Karpas-422 (cell line): ENCODE measurements at regions not wholly inside any gene's neighbourhood (a gene's known extent, or its start where the extent isn't known, plus 50 kb on each side); places are given as distances from the start of the nearest gene placed in this dataset.

Experiments used
- DNase-seq: peaks from one replicate; pipeline ENCODE4 v3.0.0-alpha.2; 2015
- H2AFZ ChIP-seq: fragments of 200-600 bp; sonication (generic); 2 replicates; pipeline ENCODE4 v1.6.1; 2014; ENCODE audit warnings: antibody characterized with exemption, low read length, mixed read lengths
- H3K27ac ChIP-seq: fragments of 200-600 bp; sonication (generic); 2 replicates; pipeline ENCODE4 v1.5.1; 2014; ENCODE audit warnings: mild to moderate bottlenecking, low read length, moderate library complexity
- H3K27me3 ChIP-seq: fragments of 200-600 bp; sonication (generic); 2 replicates; pipeline ENCODE4 v1.6.1; 2014; ENCODE audit warnings: low read length, mixed read lengths
- H3K36me3 ChIP-seq: fragments of 200-600 bp; sonication (generic); 2 replicates; pipeline ENCODE4 v1.6.1; 2014; ENCODE audit warnings: low read length, mixed read lengths; ENCODE audit not compliant: insufficient read depth
- H3K4me1 ChIP-seq: fragments of 200-600 bp; sonication (generic); 2 replicates; pipeline ENCODE4 v1.6.1; 2014; ENCODE audit warnings: mild to moderate bottlenecking, low read length, mixed read lengths
- H3K4me2 ChIP-seq: fragments of 200-600 bp; sonication (generic); 2 replicates; pipeline ENCODE4 v1.6.1; 2014; ENCODE audit warnings: low read length, low read depth, mild to moderate bottlenecking; ENCODE audit not compliant: poor library complexity, severe bottlenecking
- H3K4me3 ChIP-seq: fragments of 200-600 bp; sonication (generic); 2 replicates; pipeline ENCODE4 v1.5.1; 2014; ENCODE audit warnings: mild to moderate bottlenecking, antibody characterized with exemption, low read length, mixed read lengths
- H3K79me2 ChIP-seq: fragments of 200-600 bp; sonication (generic); 2 replicates; pipeline ENCODE4 v1.6.1; 2014; ENCODE audit warnings: mild to moderate bottlenecking, low read length, mixed read lengths
- H3K9ac ChIP-seq: fragments of 200-600 bp; sonication (generic); 2 replicates; pipeline ENCODE4 v1.6.0; 2014; ENCODE audit warnings: low read length
- H3K9me2 ChIP-seq: fragments of 200-600 bp; sonication (generic), shearing (Covaris generic); replicated peaks from 2 replicates; pipeline ENCODE4 v1.6.0; 2014; ENCODE audit warnings: mild to moderate bottlenecking, low read length, moderate library complexity; ENCODE audit not compliant: insufficient read depth
- H3K9me3 ChIP-seq: fragments of 300-700, 200-600 bp; sonication (generic); 2 replicates; pipeline ENCODE4 v1.6.1; 2014; ENCODE audit warnings: low read length, mixed read lengths
- H4K20me1 ChIP-seq: fragments of 200-600 bp; sonication (generic); 2 replicates; pipeline ENCODE4 v1.6.1; 2014; ENCODE audit warnings: mild to moderate bottlenecking, antibody characterized with exemption, low read length, low read depth; ENCODE audit not compliant: insufficient read depth

DNA sequence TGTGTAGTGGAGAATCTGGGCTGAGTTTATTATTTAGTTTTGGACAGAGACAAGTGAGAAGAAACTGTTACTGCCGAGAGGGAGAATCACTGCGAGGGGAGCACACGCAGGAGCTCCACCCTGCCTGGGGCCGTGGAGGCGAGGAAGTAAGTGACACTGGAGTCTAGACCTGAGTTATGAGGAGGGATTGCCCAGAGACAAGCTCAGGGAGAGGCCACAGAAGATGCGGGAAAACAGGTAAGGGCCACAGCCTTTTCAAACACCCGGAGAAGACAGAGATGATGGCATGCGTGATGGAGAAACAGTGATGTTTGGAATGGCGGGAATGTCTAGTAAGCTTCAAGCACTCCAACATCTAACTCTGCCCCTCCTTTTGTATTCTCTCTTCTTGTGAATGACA, 84.1 kb downstream of the TNFSF11 start:
- H3K27me3 ChIP-seq, result no peaks in the 10 kb centered on the region; the same call in 1 of the 2 replicates
- H3K9me2 ChIP-seq, result no peaks in the 10 kb centered on the region
- DNase-seq, result no peak
- no peak overlapping the region for H3K9ac ChIP-seq
- H3K27ac ChIP-seq, result no peak overlapping the region
- H3K79me2 ChIP-seq, result no peaks in the 10 kb centered on the region
- no peak overlapping the region for H2AFZ ChIP-seq
- no peaks in the 10 kb centered on the region for H3K9me3 ChIP-seq
- H3K4me3 ChIP-seq, result no peak overlapping the region
- peaks cover 11% of the 10 kb centered on the region for H3K4me1 ChIP-seq
- H4K20me1 ChIP-seq, result no peaks in the 10 kb centered on the region
- no peak overlapping the region for H3K4me2 ChIP-seq
- H3K36me3 ChIP-seq, result no peaks in the 10 kb centered on the region

DNA sequence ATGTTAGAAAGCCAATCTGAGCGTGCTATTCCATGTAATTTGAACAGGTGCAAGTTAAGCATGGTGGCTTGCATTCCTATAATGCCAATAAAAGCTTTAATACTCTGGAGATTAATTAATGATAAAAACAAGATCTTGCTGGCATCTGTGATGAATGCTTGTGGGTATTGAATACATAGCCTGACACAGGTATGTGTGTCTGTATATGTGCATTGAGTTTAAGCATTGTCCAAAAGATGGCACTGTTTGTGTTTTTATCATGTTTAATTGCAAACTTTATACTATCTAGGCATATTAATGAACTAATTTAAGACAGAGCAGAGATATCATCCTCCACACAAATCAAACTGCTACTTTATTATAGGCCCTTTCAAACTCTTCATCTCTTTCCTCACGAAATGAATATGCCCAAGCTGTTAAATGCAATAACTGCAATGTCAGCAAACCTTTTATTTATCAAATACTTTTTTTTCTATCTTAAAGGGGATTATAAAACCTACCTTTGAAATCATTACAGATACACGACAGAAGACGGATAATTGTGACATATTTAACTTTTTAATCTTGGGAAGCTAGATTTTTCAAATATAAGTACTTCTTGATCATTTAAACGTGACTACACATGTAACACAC, 86.5 kb downstream of the TNFSF11 start:
- H4K20me1 ChIP-seq, result no peaks in the 10 kb centered on the region
- H3K4me1 ChIP-seq, result no peaks in the 10 kb centered on the region
- no peaks in the 10 kb centered on the region; the same call in 1 of the 2 replicates for H3K27me3 ChIP-seq
- no peak overlapping the region for H3K27ac ChIP-seq
- no peak overlapping the region for H3K4me3 ChIP-seq
- no peak overlapping the region for H2AFZ ChIP-seq
- H3K36me3 ChIP-seq, result no peaks in the 10 kb centered on the region
- H3K79me2 ChIP-seq, result no peaks in the 10 kb centered on the region
- H3K9me2 ChIP-seq, result no peaks in the 10 kb centered on the region
- H3K9ac ChIP-seq, result no peak overlapping the region
- no peak overlapping the region for H3K4me2 ChIP-seq
- peak; percentile 36 for DNase-seq
- no peaks in the 10 kb centered on the region for H3K9me3 ChIP-seq

DNA sequence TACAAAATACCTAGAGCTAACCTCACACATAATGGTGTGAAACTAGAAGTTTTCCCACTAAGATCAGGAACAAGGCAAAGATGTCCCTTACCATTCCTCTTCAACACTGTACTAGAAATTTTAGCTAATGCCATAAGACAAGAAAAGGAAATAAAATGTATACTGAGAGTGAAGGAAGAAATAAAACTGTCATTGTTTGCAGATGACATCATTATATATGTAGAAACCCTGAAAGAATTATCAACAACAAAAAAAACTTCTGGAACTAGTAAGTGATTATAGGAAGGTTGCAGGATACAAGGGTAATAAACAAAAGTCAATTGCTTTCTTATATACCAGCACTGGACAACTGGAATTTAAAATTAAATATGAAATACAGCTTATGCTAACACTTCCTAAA, 93.7 kb downstream of the TNFSF11 start:
- H3K9me3 ChIP-seq, result no peaks in the 10 kb centered on the region
- H3K4me1 ChIP-seq, result no peaks in the 10 kb centered on the region
- no peak for DNase-seq
- no peak overlapping the region for H3K4me3 ChIP-seq
- no peak overlapping the region for H3K9ac ChIP-seq
- no peak overlapping the region for H3K27ac ChIP-seq
- no peak overlapping the region for H2AFZ ChIP-seq
- H3K4me2 ChIP-seq, result no peak overlapping the region
- H3K9me2 ChIP-seq, result no peaks in the 10 kb centered on the region; the same call in 1 of the 2 replicates
- no peaks in the 10 kb centered on the region for H4K20me1 ChIP-seq
- H3K79me2 ChIP-seq, result no peaks in the 10 kb centered on the region
- no peaks in the 10 kb centered on the region for H3K27me3 ChIP-seq
- H3K36me3 ChIP-seq, result no peaks in the 10 kb centered on the region

DNA sequence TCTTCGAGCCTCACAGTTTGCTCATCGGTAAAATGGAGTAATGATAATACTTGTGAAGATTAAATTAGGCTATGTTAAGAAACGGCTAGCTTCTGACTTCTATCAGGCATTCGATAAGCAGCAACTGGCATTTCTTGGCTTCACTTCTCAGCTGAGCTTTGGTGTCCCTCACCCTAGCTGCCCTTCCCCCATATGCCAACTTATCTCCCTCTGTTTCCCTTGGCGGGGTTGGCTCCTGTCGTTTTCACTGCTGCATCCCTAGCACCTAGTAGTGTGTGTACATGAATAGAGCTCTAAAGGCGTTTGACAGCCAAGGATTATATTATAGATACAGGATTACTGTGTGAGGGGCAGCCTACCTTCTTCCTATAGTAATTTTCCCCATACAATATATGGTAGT, 97.5 kb downstream of the TNFSF11 start:
- Histone ChIP-seq H4K20me1 (no peaks in the 10 kb centered on the region), H2AFZ (no peak overlapping the region), H3K79me2 (no peaks in the 10 kb centered on the region), H3K4me2 (no peak overlapping the region), H3K4me1 (no peaks in the 10 kb centered on the region), H3K9ac (no peak overlapping the region), H3K36me3 (no peaks in the 10 kb centered on the region), H3K4me3 (no peak overlapping the region), H3K27me3 (no peaks in the 10 kb centered on the region), H3K27ac (no peak overlapping the region), H3K9me3 (no peaks in the 10 kb centered on the region), H3K9me2 (no peaks in the 10 kb centered on the region; the same call in 1 of the 2 replicates)
- DNase-seq, result peak; percentile 17

DNA sequence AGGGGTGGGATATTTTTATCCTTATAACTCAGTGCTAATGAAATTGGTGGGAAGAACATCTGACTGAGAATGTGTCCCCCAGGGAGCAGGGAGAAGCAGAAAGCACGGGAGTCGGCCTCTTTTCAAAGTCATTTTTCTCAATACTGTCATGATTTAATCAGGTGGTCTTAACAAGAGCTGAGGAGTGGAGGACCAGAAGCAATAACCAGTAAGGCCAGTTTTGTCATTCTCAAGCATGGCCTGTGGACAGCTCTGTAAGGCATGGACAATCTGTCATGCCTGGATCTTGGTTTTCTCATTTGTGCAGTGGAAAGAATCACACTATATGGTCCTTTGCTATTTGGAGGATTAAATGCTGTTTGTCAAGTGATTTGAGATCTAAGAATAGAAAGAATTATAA, 99.7 kb downstream of the TNFSF11 start:
- Histone ChIP-seq H3K4me1 (no peaks in the 10 kb centered on the region), H3K36me3 (no peaks in the 10 kb centered on the region), H3K27ac (no peak overlapping the region), H3K9ac (no peak overlapping the region), H4K20me1 (no peaks in the 10 kb centered on the region), H3K9me2 (no peaks in the 10 kb centered on the region; the same call in 1 of the 2 replicates), H3K27me3 (no peaks in the 10 kb centered on the region), H3K4me3 (no peak overlapping the region), H2AFZ (no peak overlapping the region), H3K79me2 (no peaks in the 10 kb centered on the region), H3K9me3 (no peaks in the 10 kb centered on the region), H3K4me2 (no peak overlapping the region)
- no peak for DNase-seq

DNA sequence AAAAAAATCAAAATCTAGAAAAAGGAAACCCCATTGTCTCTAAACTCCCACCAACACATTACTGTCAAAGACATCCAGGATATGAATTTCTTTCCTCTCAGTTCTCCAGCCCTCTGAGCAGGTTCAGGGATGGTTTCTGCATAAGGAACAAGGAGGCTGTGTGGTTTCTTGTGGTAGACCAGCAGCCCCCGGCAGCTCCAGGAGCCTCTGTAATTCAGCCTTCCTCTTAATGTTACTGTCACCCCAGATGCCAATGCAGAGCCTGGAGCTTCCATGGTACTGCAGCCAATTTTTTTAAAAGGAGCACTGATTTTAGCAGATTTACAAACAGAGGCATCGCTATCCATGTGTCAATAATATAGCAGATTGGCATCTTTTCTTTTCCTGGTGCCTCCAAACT, 100.6 kb upstream of the FAM216B start:
- no peak overlapping the region for H2AFZ ChIP-seq
- H3K79me2 ChIP-seq, result no peaks in the 10 kb centered on the region
- no peak overlapping the region for H3K27ac ChIP-seq

DNA sequence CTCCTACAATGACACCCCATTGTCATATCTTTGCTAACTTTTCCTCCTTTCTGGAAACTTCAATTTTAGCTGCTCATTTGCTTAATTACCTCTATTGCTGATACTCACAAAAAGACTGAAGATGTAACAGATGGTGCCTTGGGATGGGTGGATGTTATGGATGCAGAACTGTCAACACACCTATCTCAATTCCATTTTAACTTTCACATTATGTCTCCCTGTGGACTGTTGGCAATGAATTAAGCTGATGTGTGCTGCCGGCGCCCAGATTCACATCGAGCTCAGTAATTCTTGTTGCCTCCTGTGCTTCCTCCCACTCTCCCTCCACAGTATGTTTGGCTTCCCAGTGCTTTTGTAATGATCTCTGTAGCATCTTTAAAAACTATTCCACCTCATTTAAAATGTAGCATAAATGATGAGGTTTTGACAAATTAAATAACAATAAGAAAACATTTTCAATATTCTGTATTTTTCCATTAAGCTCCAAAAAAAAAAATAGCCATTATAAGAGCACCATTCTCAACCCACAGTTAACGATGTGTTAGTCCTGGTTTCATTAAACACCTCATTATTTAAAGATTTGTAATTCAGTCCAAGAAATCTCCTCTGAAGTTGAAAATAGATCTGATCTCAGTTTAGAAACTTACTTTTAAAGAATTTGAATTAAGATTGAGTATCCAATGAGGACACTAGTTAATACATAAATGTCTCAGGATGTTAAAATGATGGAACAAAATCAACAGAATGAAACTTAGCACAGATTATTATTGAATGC, 99.9 kb upstream of the FAM216B start:
- no peak overlapping the region for H3K4me2 ChIP-seq
- H3K27ac ChIP-seq, result no peak overlapping the region
- H3K9me2 ChIP-seq, result no peaks in the 10 kb centered on the region
- no peak for DNase-seq
- H3K4me1 ChIP-seq, result no peaks in the 10 kb centered on the region
- no peaks in the 10 kb centered on the region for H4K20me1 ChIP-seq
- no peak overlapping the region for H3K4me3 ChIP-seq
- H3K9me3 ChIP-seq, result no peaks in the 10 kb centered on the region
- no peaks in the 10 kb centered on the region for H3K79me2 ChIP-seq
- no peak overlapping the region for H2AFZ ChIP-seq
- no peaks in the 10 kb centered on the region for H3K36me3 ChIP-seq
- H3K9ac ChIP-seq, result no peak overlapping the region
- H3K27me3 ChIP-seq, result no peaks in the 10 kb centered on the region

More for the DNA sequence above, 100.6 kb upstream of the FAM216B start:
- Histone ChIP-seq H3K9ac (no peak overlapping the region), H3K9me2 (no peaks in the 10 kb centered on the region), H3K4me2 (no peak overlapping the region), H3K4me3 (no peak overlapping the region), H3K36me3 (no peaks in the 10 kb centered on the region), H3K4me1 (no peaks in the 10 kb centered on the region), H4K20me1 (no peaks in the 10 kb centered on the region), H3K9me3 (no peaks in the 10 kb centered on the region), H3K27me3 (no peaks in the 10 kb centered on the region)
- DNase-seq, result no peak

DNA sequence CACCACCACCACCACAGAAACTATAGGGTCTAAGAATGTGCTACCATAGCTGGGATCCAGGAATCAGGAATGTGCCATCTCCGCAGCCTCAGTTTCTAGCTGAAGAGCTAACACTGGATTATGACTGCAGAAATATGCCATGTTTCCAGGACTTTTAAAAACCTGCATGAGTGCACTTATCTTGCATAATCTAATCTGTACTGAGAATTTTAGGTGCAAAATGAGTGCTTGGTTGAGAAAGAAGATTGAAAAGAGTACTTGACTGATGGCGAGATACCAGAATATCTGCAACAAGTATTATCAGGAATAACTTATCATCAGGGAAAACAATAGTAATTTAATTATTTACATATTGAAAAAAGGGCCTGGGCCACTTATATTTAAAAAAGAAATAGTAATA, 97.2 kb upstream of the FAM216B start:
- H3K4me2 ChIP-seq, result no peak overlapping the region
- no peaks in the 10 kb centered on the region for H3K9me3 ChIP-seq
- no peaks in the 10 kb centered on the region for H3K27me3 ChIP-seq
- H3K4me3 ChIP-seq, result no peak overlapping the region
- H2AFZ ChIP-seq, result no peak overlapping the region
- H3K4me1 ChIP-seq, result no peaks in the 10 kb centered on the region
- H3K79me2 ChIP-seq, result no peaks in the 10 kb centered on the region
- no peak overlapping the region for H3K9ac ChIP-seq
- H3K9me2 ChIP-seq, result no peaks in the 10 kb centered on the region
- no peak overlapping the region for H3K27ac ChIP-seq
- no peak for DNase-seq
- H4K20me1 ChIP-seq, result no peaks in the 10 kb centered on the region
- no peaks in the 10 kb centered on the region for H3K36me3 ChIP-seq
